DMS53 treated with DMSO at 0.1 percent for 48 hours (cell line): ENCODE measurements at regions not wholly inside any gene's neighbourhood (a gene's known extent, or its start where the extent isn't known, plus 50 kb on each side); places are given as distances from the start of the nearest gene placed in this dataset.
A peak's percentile ranks its signal among the peaks of the same experiment; 100 is the strongest.

Source experiments
- DNase-seq: peaks from one replicate; lab custom pipeline; 2025; ENCODE audit not compliant: unreplicated experiment; lab: John Stamatoyannopoulos, UW

- DNase-seq, result no peak
Observed at GRCh38 chr12:31868965-31869364, 90.2 kb upstream of the RESF1 start.

- no peak for DNase-seq
Observed at GRCh38 chr12:31867292-31867691, 91.9 kb upstream of the RESF1 start.

GRCh38 chr12:31866523-31866922, 92.7 kb upstream of the RESF1 start:
- DNase-seq, result no peak

GRCh38 chr12:31865023-31865422, 94.2 kb upstream of the RESF1 start:
- DNase-seq, result no peak

- DNase-seq, result no peak
Observed at GRCh38 chr12:31861360-31861759, 97.9 kb upstream of the RESF1 start.

- DNase-seq, result no peak
Observed at GRCh38 chr12:31860401-31860800, 98.8 kb upstream of the RESF1 start.

- DNase-seq, result no peak
Observed at GRCh38 chr12:31859232-31859977, 99.8 kb upstream of the RESF1 start.

- no peak for DNase-seq
Observed at GRCh38 chr12:31855427-31855826, 103.8 kb upstream of the RESF1 start.

- DNase-seq, result no peak
Observed at GRCh38 chr12:31853977-31854376, 105.2 kb upstream of the RESF1 start.

GRCh38 chr12:31853520-31853919, 105.7 kb upstream of the RESF1 start:
- DNase-seq, result no peak

GRCh38 chr12:31850268-31850667, 108.9 kb upstream of the RESF1 start:
- DNase-seq, result no peak

- DNase-seq, result peak; percentile 18
Observed at GRCh38 chr12:31849090-31849687, 110.0 kb upstream of the RESF1 start.

GRCh38 chr12:31846405-31846804, 112.8 kb upstream of the RESF1 start:
- DNase-seq, result no peak

- DNase-seq, result no peak
Observed at GRCh38 chr12:31845613-31846322, 113.4 kb upstream of the RESF1 start.

GRCh38 chr12:31843398-31844095, 114.7 kb upstream of the AMN1 start:
- DNase-seq, result no peak

- no peak for DNase-seq
Observed at GRCh38 chr12:31837913-31838312, 109.1 kb upstream of the AMN1 start.

- peak; percentile 98 for DNase-seq
Observed at GRCh38 chr12:31835276-31835882, 106.6 kb upstream of the AMN1 start.

GRCh38 chr12:31834150-31834549, 105.3 kb upstream of the AMN1 start:
- no peak for DNase-seq

GRCh38 chr12:31832740-31833729, 104.2 kb upstream of the AMN1 start:
- peak; percentile 40 for DNase-seq

- no peak for DNase-seq
Observed at GRCh38 chr12:31828071-31828470, 99.2 kb upstream of the AMN1 start.
